ENCODE measurements at regions not wholly inside any gene's neighbourhood (a gene's known extent, or its start where the extent isn't known, plus 50 kb on each side); places are given as distances from the start of the nearest gene placed in this dataset.

- TF ChIP-seq ATF3 (IDR thresholded peaks at IDR 0.05) (no peak), SIN3A (IDR thresholded peaks at IDR 0.05; ENCODE audit: low read depth) (no peak), EZH2 (IDR thresholded peaks at IDR 0.05) (no peak), POLR2A (IDR thresholded peaks at IDR 0.05; ENCODE audit: borderline replicate concordance, extremely low read depth, insufficient read depth, insufficient read length) (no peak), CEBPB (IDR thresholded peaks at IDR 0.05; ENCODE audit: low read depth) (no peak), ELF1 (IDR thresholded peaks at IDR 0.05; ENCODE audit: borderline replicate concordance, low read depth) (no peak)
Measured at GRCh38 chr11:134761926-134762247, 349.8 kb upstream of the B3GAT1 start (continued).

GRCh38 chr11:134761386-134761785, 349.3 kb upstream of the B3GAT1 start:
- ChIA-PET POLR2A (no interaction called here), RAD21 (ENCODE audit: low non-redundant PET in 1 of 2, low total read pairs in 2 of 2, uncharacterized antibody in 2 of 2, unreplicated experiment in 2 of 2) (no interaction called here), CTCF (no interaction called here)
- no peak for DNase-seq (ENCODE audit: low read depth, low spot score)
- no peak for TF ChIP-seq EZH2phosphoT487 (IDR thresholded peaks at IDR 0.05; ENCODE audit: borderline replicate concordance)
- TF ChIP-seq RAD21 (IDR thresholded peaks at IDR 0.05; ENCODE audit: low read depth) = no peak
- no peak for TF ChIP-seq ZFX (IDR thresholded peaks at IDR 0.05)
- TF ChIP-seq ATF3 (IDR thresholded peaks at IDR 0.05) = no peak
- no peak for TF ChIP-seq JUND (IDR thresholded peaks at IDR 0.05)
- TF ChIP-seq POLR2A (IDR thresholded peaks at IDR 0.05; ENCODE audit: borderline replicate concordance, extremely low read depth, insufficient read depth, insufficient read length) = no peak
- no peak for TF ChIP-seq TCF7L2 (IDR thresholded peaks at IDR 0.05; ENCODE audit: borderline replicate concordance, extremely low read depth, insufficient read depth, insufficient read length)
- TF ChIP-seq REST (IDR thresholded peaks at IDR 0.05; ENCODE audit: low read depth) = no peak
- TF ChIP-seq FOSL1 (IDR thresholded peaks at IDR 0.05; ENCODE audit: low read depth) = no peak
- no peak for TF ChIP-seq POLR2AphosphoS5 (IDR thresholded peaks at IDR 0.05; ENCODE audit: low read depth, low read length)
- no peak for TF ChIP-seq CTCF (IDR thresholded peaks at IDR 0.05 in 2 of 3, conservative IDR thresholded peaks at IDR 0.05 in 1 of 3; ENCODE audit: borderline replicate concordance in 1 of 3, insufficient read depth in 1 of 3, low read depth in 2 of 3, low read length in 2 of 3)
- no peak for TF ChIP-seq MAX (IDR thresholded peaks at IDR 0.05)
- no peak for TF ChIP-seq EZH2 (IDR thresholded peaks at IDR 0.05)
- TF ChIP-seq YY1 (IDR thresholded peaks at IDR 0.05; ENCODE audit: extremely low read depth, insufficient replicate concordance, low read depth, low read length) = no peak
- no peak for TF ChIP-seq ZNF274 (IDR thresholded peaks at IDR 0.05; ENCODE audit: low read depth, low read length)
- no peak for TF ChIP-seq EGR1 (IDR thresholded peaks at IDR 0.05; ENCODE audit: low read depth)
- no peak for TF ChIP-seq ELF1 (IDR thresholded peaks at IDR 0.05; ENCODE audit: borderline replicate concordance, low read depth)
- no peak for TF ChIP-seq SRF (IDR thresholded peaks at IDR 0.05; ENCODE audit: low read depth)
- TF ChIP-seq SIN3A (IDR thresholded peaks at IDR 0.05; ENCODE audit: low read depth) = no peak
- Histone ChIP-seq H3K4me3 (replicated peaks in 1 of 2; ENCODE audit: low read depth in 1 of 2, low read length in 2 of 2) (no peak overlapping the region), H3K9ac (ENCODE audit: low read length) (no peak overlapping the region), H3K36me3 (ENCODE audit: control insufficient read depth in 1 of 2, insufficient read depth in 2 of 2, low read length in 2 of 2) (no peaks in the 10 kb centered on the region), H3K4me2 (ENCODE audit: low read length) (no peak overlapping the region), H2AFZ (ENCODE audit: low read depth, low read length, poor library complexity, severe bottlenecking) (no peak overlapping the region), H4K20me1 (ENCODE audit: insufficient read depth) (no peaks in the 10 kb centered on the region), H3K27ac (ENCODE audit: low read depth, low read length) (no peak overlapping the region), H3K79me2 (ENCODE audit: insufficient read depth, low read length) (no peaks in the 10 kb centered on the region), H3K9me3 (ENCODE audit: control insufficient read depth in 1 of 2, insufficient read depth in 1 of 2, low read depth in 1 of 2, low read length in 2 of 2) (no peaks in the 10 kb centered on the region), H3K27me3 (ENCODE audit: insufficient read depth, low read length) (peaks cover 11% of the 10 kb centered on the region), H3K4me1 (ENCODE audit: control insufficient read depth in 1 of 2, insufficient read depth in 2 of 2, low read length in 2 of 2) (no peaks in the 10 kb centered on the region), H3K9me2 (ENCODE audit: insufficient read depth) (no peaks in the 10 kb centered on the region)
- no peak for ATAC-seq
- intact Hi-C loops (cut with micrococcal nuclease) = no loop called here
- no TSS peak for BruUV-seq (replicated peaks)

Measured in HCT116 (cell line).